BLaER1 treated with 17β-estradiol and CSF1 and Interleukin-3, amounts not matched to agents 10 nM and 100 nM (cell line): ENCODE measurements at regions not wholly inside any gene's neighbourhood (a gene's known extent, or its start where the extent isn't known, plus 50 kb on each side); places are given as distances from the start of the nearest gene placed in this dataset.

Experiments used
- H3K27ac ChIP-seq, 11 experiments: shearing (Covaris generic); formaldehyde crosslinking; 2 replicates each; pipeline ENCODE4 v1.8.1; 2022
- H3K27me3 ChIP-seq, 11 experiments: shearing (Covaris generic); formaldehyde crosslinking; 2 replicates each; pipeline ENCODE4 v1.8.1; 2022
- H3K36me3 ChIP-seq, 11 experiments: shearing (Covaris generic); formaldehyde crosslinking; 2 replicates each; pipeline ENCODE4 v1.8.1; 2022
- H3K4me1 ChIP-seq, 10 experiments: shearing (Covaris generic); formaldehyde crosslinking; 2 replicates each; pipeline ENCODE4 v1.8.1; 2022
- H3K4me2 ChIP-seq, 11 experiments: shearing (Covaris generic); formaldehyde crosslinking; 2 replicates each; pipeline ENCODE4 v1.8.1; 2022
- H3K4me3 ChIP-seq, 10 experiments: shearing (Covaris generic); formaldehyde crosslinking; 2 replicates each; pipeline ENCODE4 v1.8.1; 2022
- H3K9ac ChIP-seq, 11 experiments: shearing (Covaris generic); formaldehyde crosslinking; 2 replicates each; pipeline ENCODE4 v1.8.1; 2022
- H3K9me3 ChIP-seq, 11 experiments: shearing (Covaris generic); formaldehyde crosslinking; replicated peaks in 1 of 11; 2 replicates each; pipeline ENCODE4 v1.8.1; 2022
- H4K20me1 ChIP-seq, 11 experiments: shearing (Covaris generic); formaldehyde crosslinking; 2 replicates each; pipeline ENCODE4 v1.8.1; 2022
- Cebpa-rat ChIP-seq, 11 experiments: shearing (Covaris generic); IDR thresholded peaks; 2 replicates each; pipeline ENCODE4 v1.8.1; 2022

- Histone ChIP-seq H3K4me1 (peaks cover 10 to 40% (median 30%) of the 10 kb centered on the region in 10 experiments; a peak in 19 of 20 replicates), H3K4me3 (no peak overlapping the region), H3K27me3 (no peaks in the 10 kb centered on the region), H3K9me3 (no peaks in the 10 kb centered on the region), H3K9ac (no peak overlapping the region), H3K4me2 (no peak overlapping the region), H3K27ac (no peak overlapping the region), H4K20me1 (no peaks in the 10 kb centered on the region), H3K36me3 (no peaks in the 10 kb centered on the region)
- no peak for TF ChIP-seq Cebpa-rat (IDR thresholded peaks at IDR 0.05)
Observed at GRCh38 chr10:30185341-30185740, 126.0 kb upstream of the JCAD start.

- Histone ChIP-seq H3K4me3 (no peak overlapping the region), H3K9ac (no peak overlapping the region), H3K27me3 (no peaks in the 10 kb centered on the region), H3K9me3 (no peaks in the 10 kb centered on the region), H4K20me1 (no peaks in the 10 kb centered on the region), H3K4me1 (peaks cover 10 to 40% (median 30%) of the 10 kb centered on the region in 10 experiments; a peak in 19 of 20 replicates), H3K36me3 (no peaks in the 10 kb centered on the region), H3K4me2 (no peak overlapping the region), H3K27ac (no peak overlapping the region)
- TF ChIP-seq Cebpa-rat (IDR thresholded peaks at IDR 0.05), result no peak
Observed at GRCh38 chr10:30184397-30185033, 125.1 kb upstream of the JCAD start.

- TF ChIP-seq Cebpa-rat (IDR thresholded peaks at IDR 0.05), result no peak
- Histone ChIP-seq H3K4me2 (no peak overlapping the region), H3K9ac (no peak overlapping the region), H3K4me3 (no peak overlapping the region), H3K27me3 (no peaks in the 10 kb centered on the region), H3K4me1 (peaks cover 4 to 25% (median 19%) of the 10 kb centered on the region in 10 experiments; a peak in 19 of 20 replicates), H3K27ac (no peak overlapping the region), H4K20me1 (no peaks in the 10 kb centered on the region), H3K36me3 (no peaks in the 10 kb centered on the region), H3K9me3 (no peaks in the 10 kb centered on the region)
Observed at GRCh38 chr10:30183055-30183402, 123.6 kb upstream of the JCAD start.

- H3K27ac ChIP-seq, result no peak overlapping the region
- no peak overlapping the region for H3K9ac ChIP-seq
- H4K20me1 ChIP-seq, result no peaks in the 10 kb centered on the region
- H3K9me3 ChIP-seq, result no peaks in the 10 kb centered on the region
- peaks cover 0 to 19% (median 13%) of the 10 kb centered on the region in 10 experiments; a peak in 18 of 20 replicates for H3K4me1 ChIP-seq
- no peak for TF ChIP-seq Cebpa-rat (IDR thresholded peaks at IDR 0.05)
- H3K36me3 ChIP-seq, result no peaks in the 10 kb centered on the region
- H3K4me2 ChIP-seq, result no peak overlapping the region
- no peak overlapping the region for H3K4me3 ChIP-seq
- no peaks in the 10 kb centered on the region for H3K27me3 ChIP-seq
Observed at GRCh38 chr10:30182191-30183054, 123.0 kb upstream of the JCAD start.

- no peaks in the 10 kb centered on the region for H4K20me1 ChIP-seq
- no peak overlapping the region for H3K27ac ChIP-seq
- H3K9ac ChIP-seq, result no peak overlapping the region
- no peaks in the 10 kb centered on the region for H3K36me3 ChIP-seq
- no peak overlapping the region for H3K4me2 ChIP-seq
- H3K9me3 ChIP-seq, result no peaks in the 10 kb centered on the region
- H3K4me3 ChIP-seq, result no peak overlapping the region
- peak in 3 of 11 experiments; percentile 40 to 49 (median 48); a peak in 3 of 22 replicates for TF ChIP-seq Cebpa-rat (IDR thresholded peaks at IDR 0.05)
- no peaks in the 10 kb centered on the region for H3K27me3 ChIP-seq
- no peaks in the 10 kb centered on the region for H3K4me1 ChIP-seq
Observed at GRCh38 chr10:30178356-30178964, 119.1 kb upstream of the JCAD start.

- Histone ChIP-seq H3K4me3 (no peak overlapping the region), H3K36me3 (no peaks in the 10 kb centered on the region), H3K4me2 (no peak overlapping the region), H3K27ac (no peak overlapping the region), H3K4me1 (peaks cover 0 to 5% (median 0%) of the 10 kb centered on the region in 10 experiments; a peak in 2 of 20 replicates), H3K9me3 (no peaks in the 10 kb centered on the region), H3K9ac (no peak overlapping the region), H4K20me1 (no peaks in the 10 kb centered on the region), H3K27me3 (no peaks in the 10 kb centered on the region)
- TF ChIP-seq Cebpa-rat (IDR thresholded peaks at IDR 0.05), result no peak
Observed at GRCh38 chr10:30176776-30177533, 117.6 kb upstream of the JCAD start.

GRCh38 chr10:30176182-30176581, 116.8 kb upstream of the JCAD start:
- TF ChIP-seq Cebpa-rat (IDR thresholded peaks at IDR 0.05), result no peak
- H3K4me3 ChIP-seq, result no peak overlapping the region
- H3K27ac ChIP-seq, result no peak overlapping the region

GRCh38 chr10:30172673-30173072, 113.3 kb upstream of the JCAD start:
- Histone ChIP-seq H4K20me1 (no peaks in the 10 kb centered on the region), H3K4me2 (peak overlapping the region in 2 of 11 experiments; percentile 7 to 12; a peak in 2 of 22 replicates), H3K9me3 (peaks cover 0 to 5% (median 4%) of the 10 kb centered on the region in 11 experiments; a peak in 7 of 22 replicates), H3K27ac (no peak overlapping the region), H3K9ac (no peak overlapping the region), H3K4me1 (peaks cover 0 to 5% (median 0%) of the 10 kb centered on the region in 10 experiments; a peak in 2 of 20 replicates), H3K4me3 (no peak overlapping the region), H3K36me3 (no peaks in the 10 kb centered on the region), H3K27me3 (no peaks in the 10 kb centered on the region)
- TF ChIP-seq Cebpa-rat (IDR thresholded peaks at IDR 0.05), result no peak

More at GRCh38 chr10:30176182-30176581, 116.8 kb upstream of the JCAD start:
- Histone ChIP-seq H3K9me3 (no peaks in the 10 kb centered on the region), H3K27me3 (no peaks in the 10 kb centered on the region), H3K4me2 (no peak overlapping the region), H4K20me1 (no peaks in the 10 kb centered on the region), H3K4me1 (peaks cover 0 to 5% (median 0%) of the 10 kb centered on the region in 10 experiments; a peak in 2 of 20 replicates), H3K9ac (no peak overlapping the region), H3K36me3 (no peaks in the 10 kb centered on the region)
